T-helper 1 cell treated with Interleukin-12 subunit alpha and Interleukin-12 subunit beta and Interleukin-4 antibody, amounts not matched to agents 30 ng/mL and 1 ng/mL, for 36 hours (primary cell): ENCODE measurements at regions not wholly inside any gene's neighbourhood (a gene's known extent, or its start where the extent isn't known, plus 50 kb on each side); places are given as distances from the start of the nearest gene placed in this dataset.

Experiments
- intact Hi-C: fragments of 100-400 bp; cut with micrococcal nuclease; formaldehyde crosslinking; loops from one replicate; pipeline ENCODE4 v1.15.1; 2024

DNA sequence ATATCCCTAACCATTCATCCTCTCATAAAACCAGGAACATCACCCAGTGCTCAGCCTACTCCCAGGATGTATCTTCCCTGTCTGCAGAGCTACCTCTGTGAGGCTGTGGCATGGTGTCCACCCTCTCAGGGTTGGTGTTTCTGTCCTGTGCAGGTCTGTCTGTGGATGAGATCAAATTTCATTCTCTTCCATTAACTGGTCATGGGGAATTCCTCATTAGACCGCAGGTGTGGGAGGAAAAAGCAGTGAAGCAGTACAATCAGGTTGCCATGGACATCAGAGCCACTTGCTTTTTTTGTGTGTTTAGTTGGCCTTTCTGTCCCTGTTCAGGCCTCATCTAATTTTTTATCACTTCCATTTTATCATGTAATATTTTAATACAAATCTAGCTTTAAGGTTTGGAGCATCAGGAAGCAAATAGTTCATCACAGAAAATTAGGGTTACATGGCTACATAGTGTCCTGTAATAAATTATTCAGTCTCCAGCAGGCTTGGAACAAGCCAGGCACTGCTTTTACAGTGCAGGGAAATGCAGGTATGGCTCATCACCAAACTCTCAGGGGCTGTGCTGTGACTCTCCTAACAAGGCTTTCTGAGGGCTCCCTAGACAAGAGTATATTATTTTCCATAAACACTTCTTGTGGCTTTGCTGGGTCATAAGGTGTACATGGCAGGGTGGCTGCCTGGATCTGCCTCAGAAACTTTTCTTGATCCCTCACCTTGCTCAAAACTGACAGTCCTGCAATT, 594.9 kb upstream of the IGFBP3 start:
- intact Hi-C loops = no loop called here

GRCh38 chr7:46513447-46513848, 592.4 kb upstream of the IGFBP3 start:
- intact Hi-C loops = no loop called here

DNA sequence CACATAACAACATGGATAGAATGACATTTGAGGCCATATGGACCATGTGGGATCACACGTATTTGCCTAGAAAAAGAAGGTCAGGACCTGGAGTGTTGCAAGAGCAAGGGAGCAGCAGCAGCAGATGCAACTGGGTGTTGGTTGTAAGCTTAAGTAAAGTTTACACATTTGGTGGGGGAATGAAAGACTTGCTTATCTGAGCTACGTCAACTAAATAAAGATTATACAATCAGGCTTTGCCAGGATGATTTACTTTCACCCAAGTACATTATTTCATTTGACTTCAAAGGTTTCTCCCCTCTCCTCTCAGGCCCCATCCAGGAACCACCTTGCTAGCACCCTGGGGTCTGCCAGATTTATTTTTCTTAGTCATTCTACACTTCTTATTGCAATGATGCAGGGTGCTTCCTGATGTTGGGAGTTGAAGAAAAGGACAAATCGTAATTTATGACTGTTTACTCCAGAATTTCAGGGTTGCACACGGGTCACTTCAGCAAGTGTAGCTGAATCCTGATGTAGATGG, 591.9 kb upstream of the IGFBP3 start:
- intact Hi-C loops = loop anchor here (1.0 kb wide), 1 partner anchor 35 kb away; no protein-coding TSS in a partner anchor

GRCh38 chr7:46511442-46512215, 590.6 kb upstream of the IGFBP3 start:
- intact Hi-C loops = loop anchor here (1.0 kb wide), 1 partner anchor 33 kb away; no protein-coding TSS in a partner anchor

GRCh38 chr7:46508583-46508982, 587.5 kb upstream of the IGFBP3 start:
- intact Hi-C loops = no loop called here

DNA sequence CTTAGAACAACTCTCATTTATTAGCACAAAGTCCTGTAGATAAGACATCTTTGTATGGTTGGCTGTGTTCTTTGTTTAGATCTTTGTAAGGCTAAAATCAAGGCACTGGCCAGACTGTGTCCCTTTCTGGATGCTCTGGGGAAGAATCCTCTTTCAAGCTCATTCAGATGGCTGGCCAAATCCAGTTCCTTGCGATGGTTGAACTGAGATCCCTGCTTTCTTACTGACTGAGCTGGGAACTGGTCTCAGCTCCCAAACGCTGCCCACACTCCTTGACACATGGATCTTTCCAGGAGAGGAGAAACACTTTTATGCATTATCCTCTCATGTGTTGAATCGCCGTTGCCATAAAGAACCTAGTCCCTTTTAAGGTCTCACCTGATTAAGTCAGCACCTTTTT, 586.5 kb upstream of the IGFBP3 start:
- intact Hi-C loops = no loop called here

DNA sequence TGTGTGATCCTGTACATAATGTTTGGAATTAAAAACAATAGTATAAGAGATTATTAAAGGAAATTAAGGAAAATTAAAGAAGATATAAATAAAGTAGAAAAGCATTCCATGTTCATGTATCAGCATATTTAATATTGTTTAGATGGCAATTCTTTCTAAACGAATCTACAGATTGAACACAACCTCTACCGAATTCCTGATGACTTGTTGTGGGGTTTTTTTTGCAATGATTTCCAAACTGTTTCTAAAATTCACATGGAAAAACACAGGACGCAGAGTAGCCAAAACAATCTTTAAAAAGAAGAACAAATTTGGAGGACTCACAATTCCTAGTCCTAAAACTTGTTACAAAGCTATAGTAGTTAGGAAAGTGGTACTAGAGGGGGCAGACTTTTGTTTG, 573.4 kb upstream of the IGFBP3 start:
- intact Hi-C loops = no loop called here

- intact Hi-C loops = no loop called here
Measured at GRCh38 chr7:46494028-46494427, 573.0 kb upstream of the IGFBP3 start.

GRCh38 chr7:46493196-46493595, 572.1 kb upstream of the IGFBP3 start:
- intact Hi-C loops = no loop called here

DNA sequence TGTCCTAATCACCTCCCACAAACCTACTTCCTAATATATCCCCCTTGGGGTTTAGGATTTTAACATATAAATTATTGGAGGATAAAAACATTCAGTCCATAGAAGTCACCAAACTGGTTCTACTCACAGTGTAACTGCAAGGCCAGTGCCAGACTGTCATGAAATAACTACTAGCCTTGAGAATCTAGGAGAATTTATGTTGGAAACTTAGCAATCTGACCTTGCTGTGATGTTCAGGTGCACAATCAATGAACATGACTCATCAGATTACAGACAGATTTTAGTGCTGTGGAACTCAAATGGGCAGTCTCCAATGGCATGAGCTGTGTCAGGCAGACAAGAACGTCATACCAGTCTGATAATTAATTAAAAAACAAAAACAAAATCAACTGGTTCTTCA, 571.4 kb upstream of the IGFBP3 start:
- intact Hi-C loops = no loop called here

DNA sequence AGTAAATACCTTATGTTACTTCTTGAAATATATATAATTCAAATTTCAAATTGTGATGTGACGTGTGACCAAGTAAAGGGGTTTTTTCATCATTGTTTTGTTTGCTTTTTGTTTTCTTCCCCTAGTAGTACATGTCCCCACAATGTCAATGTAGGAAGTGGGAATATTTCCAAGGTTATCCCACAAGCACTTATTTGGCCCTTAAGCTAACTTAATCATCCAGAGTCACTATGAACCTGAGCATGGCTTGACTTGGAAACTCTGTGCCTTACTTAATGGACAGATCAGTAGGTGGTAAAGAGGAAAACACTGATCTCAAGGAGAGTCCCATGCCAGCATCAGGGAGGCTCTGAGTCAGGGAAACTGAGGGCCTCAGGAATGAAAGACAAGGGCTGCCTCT, 569.3 kb upstream of the IGFBP3 start:
- intact Hi-C loops = no loop called here

DNA sequence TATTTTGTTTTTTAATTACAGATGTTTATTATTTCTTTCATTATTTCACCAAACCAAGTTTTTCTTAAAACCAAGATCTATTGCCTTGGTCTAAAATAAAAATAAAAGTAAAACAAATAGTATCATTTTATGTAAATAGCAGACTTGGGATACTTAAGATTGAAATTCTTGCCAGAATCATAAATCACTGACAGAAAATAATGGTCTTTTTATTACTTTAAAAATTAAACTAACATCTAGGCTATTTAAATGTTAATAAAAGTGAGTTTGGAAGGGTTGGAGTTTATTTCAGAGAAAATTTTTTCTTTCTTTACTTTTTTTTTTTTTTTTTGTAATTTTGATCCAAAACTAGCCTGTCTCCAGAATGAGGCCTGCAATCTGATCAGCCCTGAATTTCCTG, 568.0 kb upstream of the IGFBP3 start:
- intact Hi-C loops = no loop called here

- intact Hi-C loops = no loop called here
Measured at GRCh38 chr7:46488607-46489006, 567.5 kb upstream of the IGFBP3 start.

DNA sequence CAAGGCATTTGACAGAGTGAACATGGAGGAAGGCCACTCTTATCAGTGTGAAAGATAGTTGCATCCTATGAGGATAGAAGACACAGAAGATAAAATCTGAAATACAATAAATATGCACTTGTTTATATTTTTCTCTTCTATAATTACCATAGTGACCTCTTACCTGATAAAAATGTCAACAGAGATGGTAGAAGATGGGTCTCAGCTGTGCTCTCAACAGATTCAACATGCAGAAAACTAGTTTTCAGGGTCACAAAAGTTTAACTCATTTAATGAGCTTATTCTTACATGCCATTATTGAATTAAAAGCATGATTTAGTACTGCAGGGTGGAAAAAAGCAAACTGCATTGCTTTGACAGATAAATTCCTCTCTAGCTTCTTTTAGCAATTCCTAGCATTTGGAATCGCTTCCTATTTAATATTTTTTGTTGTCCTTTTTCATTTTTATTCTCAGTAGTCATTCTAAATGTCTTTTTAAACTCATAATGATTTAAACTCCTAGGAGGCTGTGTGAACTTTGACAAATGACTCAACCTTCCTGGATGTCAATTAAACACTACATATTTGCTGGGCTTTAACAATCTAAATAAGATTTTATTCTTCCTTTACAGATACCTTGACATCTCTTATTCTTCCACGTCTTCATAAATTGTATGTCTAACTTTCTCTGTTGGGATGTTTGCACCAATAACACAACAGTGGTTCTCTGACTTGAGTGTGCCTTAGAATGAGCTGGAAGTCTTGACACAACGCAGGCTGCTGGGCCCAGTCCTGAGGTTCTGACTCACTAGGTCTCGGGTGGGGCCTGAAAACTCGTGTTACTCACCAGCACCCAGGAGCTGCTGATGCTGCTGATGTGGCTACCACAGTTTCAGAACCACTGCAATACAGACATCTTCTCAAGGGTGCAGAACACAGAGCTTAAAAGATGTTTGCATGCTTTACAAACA, 565.5 kb upstream of the IGFBP3 start:
- intact Hi-C loops = no loop called here

- intact Hi-C loops = no loop called here
Measured at GRCh38 chr7:46485481-46486065, 564.5 kb upstream of the IGFBP3 start.

GRCh38 chr7:46484906-46485305, 563.8 kb upstream of the IGFBP3 start:
- intact Hi-C loops = no loop called here

DNA sequence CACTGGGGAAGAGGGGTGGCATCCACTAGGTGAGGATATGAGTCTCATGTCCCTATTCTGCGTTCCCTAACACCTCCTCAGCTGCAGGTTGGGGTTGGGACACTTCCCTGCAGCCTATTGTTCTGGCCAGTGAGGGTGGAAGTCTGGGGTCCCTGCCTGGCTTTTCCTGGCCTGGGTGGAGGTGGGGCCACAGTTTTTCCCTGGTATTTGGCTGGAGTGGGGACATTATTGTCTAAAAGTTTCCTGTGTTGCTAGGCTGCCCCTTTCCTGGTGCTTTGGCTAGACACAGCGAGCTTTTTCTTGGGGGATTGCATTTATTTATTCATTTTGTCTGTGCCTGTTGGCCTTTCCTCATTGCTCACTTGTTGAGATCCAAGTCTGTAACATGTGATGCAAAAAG, 559.5 kb upstream of the IGFBP3 start:
- intact Hi-C loops = no loop called here

DNA sequence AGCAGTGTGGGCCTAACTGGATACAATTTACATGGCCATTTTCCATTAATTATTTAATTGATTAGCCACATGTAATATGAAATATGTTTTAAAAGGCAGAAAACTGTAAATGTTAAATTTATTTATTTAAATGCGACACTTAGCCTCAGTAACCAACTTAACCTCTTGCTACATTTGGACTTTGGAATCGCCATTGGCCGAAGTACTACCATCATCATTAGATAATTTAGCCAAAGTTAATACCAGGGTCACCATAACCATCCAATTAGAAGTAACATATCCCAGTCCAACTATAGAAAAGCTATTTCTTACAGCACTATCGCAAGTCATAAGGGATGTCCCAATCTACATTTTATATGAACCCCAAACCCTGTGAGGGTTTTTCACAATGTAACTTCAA, 558.6 kb upstream of the IGFBP3 start:
- intact Hi-C loops = no loop called here

GRCh38 chr7:46478046-46478445, 557.0 kb upstream of the IGFBP3 start:
- intact Hi-C loops = loop anchor here (1.0 kb wide), 1 partner anchor 34 kb away; no protein-coding TSS in a partner anchor

DNA sequence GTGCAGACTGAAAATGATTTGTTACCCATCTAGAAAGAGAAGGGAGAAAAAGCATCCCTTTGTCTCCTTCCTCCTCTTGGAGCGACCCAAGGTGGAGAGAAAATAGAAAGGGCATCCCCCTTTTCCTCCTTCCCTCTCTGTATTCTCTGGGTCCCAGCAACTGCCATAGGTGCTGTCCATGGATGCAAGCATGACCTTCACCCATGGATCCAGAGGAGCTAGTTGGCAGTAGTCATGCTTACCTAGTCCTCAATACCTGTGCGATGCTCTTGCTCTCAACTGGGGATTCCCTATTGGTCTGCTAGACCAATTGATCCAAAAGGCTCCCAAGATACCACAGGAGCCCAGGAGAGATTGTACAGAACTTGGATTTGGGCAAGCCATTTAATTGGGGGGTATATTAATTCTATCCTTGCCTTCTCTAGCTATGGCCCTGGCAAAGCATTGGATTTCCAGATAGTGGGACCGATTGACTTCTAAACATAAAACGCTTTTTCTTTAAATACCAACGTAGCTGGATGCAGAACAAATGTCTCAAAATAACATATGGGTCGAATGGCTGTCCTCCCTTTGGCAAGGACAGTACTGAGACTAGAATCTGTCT, 547.8 kb upstream of the IGFBP3 start:
- intact Hi-C loops = no loop called here

DNA sequence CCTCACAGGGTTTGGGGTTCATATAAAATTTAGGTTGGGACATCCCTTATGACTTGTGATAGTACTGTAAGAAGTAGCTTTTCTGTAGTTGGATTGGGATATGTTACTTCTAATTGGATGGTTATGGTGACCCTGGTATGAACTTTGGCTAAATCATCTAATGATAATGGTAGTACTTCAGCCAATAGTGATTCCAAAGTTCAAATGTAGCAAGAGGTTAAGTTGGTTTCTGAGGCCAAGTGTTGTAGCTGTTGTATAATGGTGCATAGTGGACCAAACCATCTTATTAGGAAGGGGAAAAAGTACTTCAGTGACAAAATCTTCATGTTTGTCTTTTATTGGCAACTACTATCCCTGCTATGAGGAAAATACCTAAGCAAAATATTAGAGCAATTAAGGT, 542.1 kb upstream of the IGFBP3 start:
- intact Hi-C loops = no loop called here
